H9 (cell line): ENCODE measurements at regions not wholly inside any gene's neighbourhood (a gene's known extent, or its start where the extent isn't known, plus 50 kb on each side); places are given as distances from the start of the nearest gene placed in this dataset.

Experiments
- DNase-seq: peaks from one replicate; pipeline ENCODE4 v3.0.0-alpha.2; 2017
- H2AFZ ChIP-seq: one replicate; pipeline ENCODE4 v1.6.1; 2013; ENCODE audit warnings: mild to moderate bottlenecking, low read length, control low read depth, moderate library complexity
- H2AK5ac ChIP-seq: 2 replicates; pipeline ENCODE4 v1.6.1; 2013; ENCODE audit warnings: low read length, control low read depth, mixed read lengths; ENCODE audit not compliant: insufficient read length
- H2BK120ac ChIP-seq: one replicate; pipeline ENCODE4 v1.6.1; 2013; ENCODE audit warnings: low read depth, mild to moderate bottlenecking, low read length, control low read depth, inconsistent platforms; ENCODE audit not compliant: poor library complexity, severe bottlenecking
- H2BK12ac ChIP-seq: 2 replicates; pipeline ENCODE4 v1.6.1; 2013; ENCODE audit warnings: low read length, control low read depth, mixed read lengths, low read depth; ENCODE audit not compliant: insufficient read length
- H2BK15ac ChIP-seq: 2 replicates; pipeline ENCODE4 v1.6.1; 2013; ENCODE audit warnings: low read depth, low read length, control low read depth
- H2BK20ac ChIP-seq: one replicate; pipeline ENCODE4 v1.6.1; 2013; ENCODE audit warnings: low read depth, mild to moderate bottlenecking, low read length, control low read depth, inconsistent platforms; ENCODE audit not compliant: poor library complexity, severe bottlenecking
- H2BK5ac ChIP-seq: 2 replicates; pipeline ENCODE4 v1.6.1; 2013; ENCODE audit warnings: low read length, control low read depth, mixed read lengths; ENCODE audit not compliant: insufficient read length
- H3K14ac ChIP-seq: 2 replicates; pipeline ENCODE4 v1.6.1; 2013; ENCODE audit warnings: low read length, control low read depth; ENCODE audit not compliant: insufficient read depth
- H3K18ac ChIP-seq: 2 replicates; pipeline ENCODE4 v1.6.1; 2013; ENCODE audit warnings: low read depth, mild to moderate bottlenecking, mixed read lengths, low read length, control low read depth; ENCODE audit not compliant: insufficient read length
- H3K23ac ChIP-seq: 2 replicates; pipeline ENCODE4 v1.6.1; 2013; ENCODE audit warnings: low read length, control low read depth, mixed read lengths, low read depth; ENCODE audit not compliant: insufficient read length
- H3K23me2 ChIP-seq: 2 replicates; pipeline ENCODE4 v1.6.1; 2013; ENCODE audit warnings: low read depth, mild to moderate bottlenecking, mixed read lengths, low read length, control low read depth; ENCODE audit not compliant: insufficient read length, poor library complexity, severe bottlenecking
- H3K27ac ChIP-seq: 2 replicates; pipeline ENCODE4 v1.5.1; 2013; ENCODE audit warnings: low read length, control low read depth, mixed read lengths, low read depth; ENCODE audit not compliant: insufficient read length
- H3K27me3 ChIP-seq: 2 replicates; pipeline ENCODE4 v1.6.1; 2013; ENCODE audit warnings: low read length, control low read depth, inconsistent platforms; ENCODE audit not compliant: insufficient read depth
- H3K4ac ChIP-seq: 2 replicates; pipeline ENCODE4 v1.6.1; 2013; ENCODE audit warnings: low read depth, mild to moderate bottlenecking, control low read depth, inconsistent platforms, low read length, moderate library complexity
- H3K4me1 ChIP-seq: 2 replicates; pipeline ENCODE4 v1.6.1; 2013; ENCODE audit warnings: low read length, control low read depth, inconsistent platforms; ENCODE audit not compliant: insufficient read depth
- H3K4me2 ChIP-seq: 2 replicates; pipeline ENCODE4 v1.6.1; 2013; ENCODE audit warnings: low read length, control low read depth, mixed read lengths; ENCODE audit not compliant: insufficient read length, insufficient read depth
- H3K56ac ChIP-seq: 2 replicates; pipeline ENCODE4 v1.6.1; 2013; ENCODE audit warnings: low read depth, mild to moderate bottlenecking, mixed read lengths, low read length, control low read depth; ENCODE audit not compliant: insufficient read length
- H3K79me1 ChIP-seq: 2 replicates; pipeline ENCODE4 v1.6.1; 2013; ENCODE audit warnings: low read depth, mild to moderate bottlenecking, moderate library complexity, low read length, control low read depth, inconsistent platforms; ENCODE audit not compliant: insufficient read depth, poor library complexity, severe bottlenecking
- H3K79me2 ChIP-seq: 2 replicates; pipeline ENCODE4 v1.6.1; 2013; ENCODE audit warnings: low read length, control low read depth, inconsistent platforms; ENCODE audit not compliant: insufficient read depth
- H3K9ac ChIP-seq: 2 replicates; pipeline ENCODE4 v1.6.1; 2013; ENCODE audit warnings: low read length, control low read depth, mixed read lengths; ENCODE audit not compliant: insufficient read length; ENCODE audit errors: extremely low read depth
- H3K9me3 ChIP-seq: one replicate; pipeline ENCODE4 v1.6.1; 2013; ENCODE audit warnings: low read depth, low read length, inconsistent platforms; ENCODE audit not compliant: control insufficient read depth
- H3T11ph ChIP-seq: one replicate; pipeline ENCODE4 v1.6.1; 2013; ENCODE audit warnings: mild to moderate bottlenecking, low read length, control low read depth, inconsistent platforms
- H4K20me1 ChIP-seq: one replicate; pipeline ENCODE4 v1.6.1; 2013; ENCODE audit not compliant: control insufficient read depth, insufficient read length, insufficient read depth
- H4K5ac ChIP-seq: 2 replicates; pipeline ENCODE4 v1.6.1; 2013; ENCODE audit warnings: low read depth, mild to moderate bottlenecking, mixed read lengths, low read length, control low read depth; ENCODE audit not compliant: insufficient read length
- H4K8ac ChIP-seq: replicated peaks from 2 replicates; pipeline ENCODE4 v1.6.1; 2013; ENCODE audit warnings: low read length, control low read depth, mixed read lengths, low read depth; ENCODE audit not compliant: insufficient read length
- H4K91ac ChIP-seq: 2 replicates; pipeline ENCODE4 v1.6.1; 2013; ENCODE audit warnings: low read depth, mild to moderate bottlenecking, moderate library complexity, mixed read lengths, low read length, control low read depth; ENCODE audit not compliant: insufficient read length
- H3K27ac Mint-ChIP-seq, 3 experiments: 2 replicates in 2 of 3; 3 replicates in 1 of 3; pipeline ENCODE4 v1.8.0; 2020 to 2021; ENCODE audit warnings: mixed read lengths in 3 of 3, mild to moderate bottlenecking in 1 of 3, moderate library complexity in 1 of 3
- H3K27me3 Mint-ChIP-seq: 2 replicates; pipeline ENCODE4 v1.8.0; 2021; ENCODE audit warnings: low read depth, mild to moderate bottlenecking, moderate library complexity, mixed read lengths
- H3K36me3 Mint-ChIP-seq, 3 experiments: 2 replicates in 2 of 3; 3 replicates in 1 of 3; pipeline ENCODE4 v1.8.0; 2020 to 2021; ENCODE audit warnings: low read depth in 3 of 3, mixed read lengths in 3 of 3; ENCODE audit not compliant: insufficient read depth in 1 of 3
- H3K4me1 Mint-ChIP-seq, 2 experiments: 2 replicates each; pipeline ENCODE4 v1.8.0; 2020; ENCODE audit warnings: mixed read lengths in 2 of 2
- H3K4me3 Mint-ChIP-seq, 2 experiments: 2 replicates in 1 of 2; 3 replicates in 1 of 2; pipeline ENCODE4 v1.8.0; 2020 to 2021; ENCODE audit warnings: mild to moderate bottlenecking in 2 of 2, mixed read lengths in 2 of 2, moderate library complexity in 1 of 2
- H3K9me3 Mint-ChIP-seq, 2 experiments: 2 replicates in 1 of 2; 3 replicates in 1 of 2; pipeline ENCODE4 v1.8.0; 2020; ENCODE audit warnings: mild to moderate bottlenecking in 2 of 2, mixed read lengths in 2 of 2, moderate library complexity in 1 of 2
- WGBS: extraction: QIAGEN DNeasy Blood & Tissue Kit; methylation state at CpG from one replicate; pipeline ENCODE4 v1.1.7; 2013; ENCODE audit warnings: missing lambda C conversion rate, low lambda C conversion rate, mixed read lengths; ENCODE audit not compliant: insufficient read length; ENCODE audit errors: extremely low coverage; 5-methylcytosine and 5-hydroxymethylcytosine counted together
- TF ChIP-seq, protein P1 (sequence below): fragments of 200-600 bp; sonication (generic); conservative IDR thresholded peaks from 3 replicates; pipeline ENCODE4 v1.8.0; 2021; ENCODE audit warnings: antibody characterized with exemption, mild to moderate bottlenecking

DNA sequence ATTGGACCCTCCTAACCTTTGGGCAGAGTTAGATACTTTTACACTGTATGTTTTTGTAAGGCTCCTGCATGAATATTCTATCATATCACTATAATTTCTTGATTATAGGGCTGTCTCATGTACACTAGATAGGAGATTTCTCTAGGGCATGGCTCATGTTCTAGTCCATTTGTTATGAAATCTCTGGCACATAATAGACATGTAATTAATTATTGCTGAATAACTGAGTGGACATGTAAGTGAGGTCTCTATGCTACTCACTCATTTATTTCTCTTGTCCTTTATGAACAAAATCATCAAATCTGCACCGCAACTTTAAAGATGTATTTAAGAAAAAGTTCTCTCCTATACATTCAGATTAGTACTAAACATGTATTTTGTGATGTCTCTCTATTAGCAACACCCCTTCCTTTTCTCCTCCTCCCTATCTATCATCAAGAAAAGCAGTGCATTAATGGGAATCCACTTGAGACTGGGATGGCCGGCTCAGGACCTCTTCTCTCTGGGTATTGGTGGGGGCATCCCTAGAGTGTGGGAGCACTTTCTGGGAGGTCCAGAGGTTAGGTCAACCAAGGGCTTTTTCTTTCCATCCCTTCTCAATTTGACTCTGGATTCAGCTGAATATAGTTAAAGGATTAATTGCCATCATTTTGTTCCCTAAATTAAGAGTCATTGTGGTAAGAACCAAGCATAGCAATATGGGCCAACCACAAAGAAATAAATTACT is 168.0 kb upstream of the HMGA2 start:
- no peak overlapping the region for H2BK15ac ChIP-seq
- no peak overlapping the region for H2BK20ac ChIP-seq
- no peaks in the 10 kb centered on the region; the same call in 1 of the 2 replicates for H3K27me3 Mint-ChIP-seq
- TF ChIP-seq, protein P1, sequence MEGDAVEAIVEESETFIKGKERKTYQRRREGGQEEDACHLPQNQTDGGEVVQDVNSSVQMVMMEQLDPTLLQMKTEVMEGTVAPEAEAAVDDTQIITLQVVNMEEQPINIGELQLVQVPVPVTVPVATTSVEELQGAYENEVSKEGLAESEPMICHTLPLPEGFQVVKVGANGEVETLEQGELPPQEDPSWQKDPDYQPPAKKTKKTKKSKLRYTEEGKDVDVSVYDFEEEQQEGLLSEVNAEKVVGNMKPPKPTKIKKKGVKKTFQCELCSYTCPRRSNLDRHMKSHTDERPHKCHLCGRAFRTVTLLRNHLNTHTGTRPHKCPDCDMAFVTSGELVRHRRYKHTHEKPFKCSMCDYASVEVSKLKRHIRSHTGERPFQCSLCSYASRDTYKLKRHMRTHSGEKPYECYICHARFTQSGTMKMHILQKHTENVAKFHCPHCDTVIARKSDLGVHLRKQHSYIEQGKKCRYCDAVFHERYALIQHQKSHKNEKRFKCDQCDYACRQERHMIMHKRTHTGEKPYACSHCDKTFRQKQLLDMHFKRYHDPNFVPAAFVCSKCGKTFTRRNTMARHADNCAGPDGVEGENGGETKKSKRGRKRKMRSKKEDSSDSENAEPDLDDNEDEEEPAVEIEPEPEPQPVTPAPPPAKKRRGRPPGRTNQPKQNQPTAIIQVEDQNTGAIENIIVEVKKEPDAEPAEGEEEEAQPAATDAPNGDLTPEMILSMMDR = no peak
- no peak overlapping the region for H3K56ac ChIP-seq
- H3K9me3 ChIP-seq = no peaks in the 10 kb centered on the region
- no peak overlapping the region for H2BK12ac ChIP-seq
- no peak overlapping the region for H4K91ac ChIP-seq
- H2AK5ac ChIP-seq = no peak overlapping the region
- no peak overlapping the region for H2AFZ ChIP-seq
- H3K18ac ChIP-seq = no peak overlapping the region
- no peaks in the 10 kb centered on the region for H3K27me3 ChIP-seq
- H3K4ac ChIP-seq = no peak overlapping the region
- no CpG with 5 or more reads among the region's 2 CpGs for WGBS
- no peaks in the 10 kb centered on the region; a peak in 1 of 7 replicates for H3K36me3 Mint-ChIP-seq
- H3K27ac ChIP-seq = no peak overlapping the region
- DNase-seq = no peak
- H3K4me3 Mint-ChIP-seq = no peak overlapping the region
- peaks cover 4% of the 10 kb centered on the region; the same call in 1 of the 2 replicates for H3K4me1 ChIP-seq
- H3K9ac ChIP-seq = no peak overlapping the region
- H3K4me1 Mint-ChIP-seq = peaks cover 16 to 21% of the 10 kb centered on the region in 2 experiments
- H3T11ph ChIP-seq = no peak overlapping the region
- H3K14ac ChIP-seq = no peak overlapping the region
- H3K23ac ChIP-seq = no peak overlapping the region
- no peaks in the 10 kb centered on the region for H3K79me1 ChIP-seq
- H4K8ac ChIP-seq = no peak overlapping the region
- H4K20me1 ChIP-seq = no peaks in the 10 kb centered on the region
- H4K5ac ChIP-seq = no peak overlapping the region
- no peak overlapping the region for H3K27ac Mint-ChIP-seq
- no peak overlapping the region for H3K4me2 ChIP-seq
- H2BK5ac ChIP-seq = no peak overlapping the region
- no peaks in the 10 kb centered on the region for H3K9me3 Mint-ChIP-seq
- H2BK120ac ChIP-seq = no peak overlapping the region
- no peaks in the 10 kb centered on the region for H3K23me2 ChIP-seq
- H3K79me2 ChIP-seq = no peaks in the 10 kb centered on the region
